Coronary artery (tissue), 2 donors: ENCODE measurements at regions not wholly inside any gene's neighbourhood (a gene's known extent, or its start where the extent isn't known, plus 50 kb on each side); places are given as distances from the start of the nearest gene placed in this dataset.

Source experiments
- DNase-seq: peaks from one replicate; pipeline ENCODE4 v3.0.0-alpha.2; 2017; ENCODE audit warnings: low spot score
- H3K27ac ChIP-seq, 2 donors: fragments of 200-600 bp; sonication (generic); one replicate each; pipeline ENCODE4 v1.5.1; 2016 to 2019
- H3K4me3 ChIP-seq: fragments of 200-600 bp; sonication (generic); 2 replicates; pipeline ENCODE4 v1.5.1; 2016; ENCODE audit warnings: mild to moderate bottlenecking, moderate library complexity
- TF ChIP-seq, protein P1 (sequence below): fragments of 200-600 bp; sonication (generic); IDR thresholded peaks from one replicate; pipeline ENCODE4 v1.5.1; 2019; ENCODE audit warnings: antibody characterized with exemption

- TF ChIP-seq, protein P1, sequence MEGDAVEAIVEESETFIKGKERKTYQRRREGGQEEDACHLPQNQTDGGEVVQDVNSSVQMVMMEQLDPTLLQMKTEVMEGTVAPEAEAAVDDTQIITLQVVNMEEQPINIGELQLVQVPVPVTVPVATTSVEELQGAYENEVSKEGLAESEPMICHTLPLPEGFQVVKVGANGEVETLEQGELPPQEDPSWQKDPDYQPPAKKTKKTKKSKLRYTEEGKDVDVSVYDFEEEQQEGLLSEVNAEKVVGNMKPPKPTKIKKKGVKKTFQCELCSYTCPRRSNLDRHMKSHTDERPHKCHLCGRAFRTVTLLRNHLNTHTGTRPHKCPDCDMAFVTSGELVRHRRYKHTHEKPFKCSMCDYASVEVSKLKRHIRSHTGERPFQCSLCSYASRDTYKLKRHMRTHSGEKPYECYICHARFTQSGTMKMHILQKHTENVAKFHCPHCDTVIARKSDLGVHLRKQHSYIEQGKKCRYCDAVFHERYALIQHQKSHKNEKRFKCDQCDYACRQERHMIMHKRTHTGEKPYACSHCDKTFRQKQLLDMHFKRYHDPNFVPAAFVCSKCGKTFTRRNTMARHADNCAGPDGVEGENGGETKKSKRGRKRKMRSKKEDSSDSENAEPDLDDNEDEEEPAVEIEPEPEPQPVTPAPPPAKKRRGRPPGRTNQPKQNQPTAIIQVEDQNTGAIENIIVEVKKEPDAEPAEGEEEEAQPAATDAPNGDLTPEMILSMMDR = no peak
- H3K4me3 ChIP-seq = no peak overlapping the region
Observed at GRCh38 chr13:107244241-107244640, 676.3 kb upstream of the ARGLU1 start.

DNA sequence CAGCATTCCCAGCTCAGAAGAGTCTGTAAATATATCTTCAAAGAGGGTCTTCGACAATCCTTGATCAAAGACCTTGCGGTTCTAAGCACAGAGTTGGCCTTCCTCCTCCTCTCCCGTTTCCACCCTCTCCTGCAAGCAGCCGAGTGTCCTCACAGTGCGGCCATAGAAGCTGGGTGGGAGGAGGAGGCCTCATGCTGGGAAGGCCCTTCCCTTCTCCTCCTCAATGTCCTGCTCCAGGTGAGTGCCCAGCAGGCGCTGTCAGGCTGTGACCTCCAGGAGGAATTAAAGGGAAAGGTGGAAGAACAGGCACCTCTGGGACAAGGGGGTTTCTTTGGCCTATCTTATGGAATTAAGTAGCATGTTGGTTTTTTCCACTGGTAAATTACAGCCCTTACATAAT is 674.2 kb upstream of the ARGLU1 start:
- no peak for DNase-seq
- TF ChIP-seq, protein P1 = no peak
- H3K4me3 ChIP-seq = no peak overlapping the region
- H3K27ac ChIP-seq = no peak overlapping the region

More at GRCh38 chr13:107244241-107244640, 676.3 kb upstream of the ARGLU1 start:
- H3K27ac ChIP-seq = no peak overlapping the region
- no peak for DNase-seq

DNA sequence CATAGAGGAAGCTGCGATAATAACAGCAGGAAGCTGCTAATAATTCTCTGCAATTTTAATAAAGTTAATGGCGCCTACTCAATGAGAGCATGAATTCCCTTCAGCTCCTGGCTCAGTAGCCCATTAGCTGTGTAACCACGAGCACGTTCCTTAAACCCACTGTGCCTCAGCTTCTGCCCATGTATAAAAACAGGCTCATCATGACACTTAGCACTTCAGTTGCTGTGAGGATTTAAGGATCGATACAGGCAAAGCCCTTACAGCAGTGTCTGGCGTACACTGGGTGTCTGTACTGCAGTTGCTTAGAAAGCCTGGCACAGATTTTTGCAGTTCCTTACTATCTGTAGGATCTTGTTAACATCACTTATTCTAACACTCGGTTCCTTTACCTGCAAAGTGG is 673.4 kb upstream of the ARGLU1 start:
- TF ChIP-seq, protein P1 = no peak
- DNase-seq = no peak
- H3K4me3 ChIP-seq = no peak overlapping the region
- no peak overlapping the region for H3K27ac ChIP-seq

DNA sequence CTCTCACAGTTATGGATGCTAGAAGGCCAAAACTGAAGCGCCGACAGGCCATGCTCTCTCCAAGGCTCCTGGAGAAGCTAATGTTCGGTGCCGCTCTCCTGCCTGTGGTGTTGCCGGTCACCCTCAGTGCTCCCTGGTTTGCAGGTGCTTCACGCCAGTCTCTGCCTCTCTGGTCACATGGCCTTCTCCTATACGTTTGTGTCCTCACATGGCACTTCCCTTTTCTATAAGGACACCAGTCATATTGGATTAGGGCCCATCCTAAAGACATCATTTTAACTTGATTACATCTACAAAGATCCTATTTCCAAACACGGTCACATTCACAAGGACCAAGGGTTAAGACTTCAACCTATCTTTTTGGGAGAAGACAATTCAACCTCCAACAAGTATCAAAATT is 671.3 kb upstream of the ARGLU1 start:
- H3K4me3 ChIP-seq = no peak overlapping the region
- no peak overlapping the region for H3K27ac ChIP-seq
- DNase-seq = no peak
- TF ChIP-seq, protein P1 = no peak

DNA sequence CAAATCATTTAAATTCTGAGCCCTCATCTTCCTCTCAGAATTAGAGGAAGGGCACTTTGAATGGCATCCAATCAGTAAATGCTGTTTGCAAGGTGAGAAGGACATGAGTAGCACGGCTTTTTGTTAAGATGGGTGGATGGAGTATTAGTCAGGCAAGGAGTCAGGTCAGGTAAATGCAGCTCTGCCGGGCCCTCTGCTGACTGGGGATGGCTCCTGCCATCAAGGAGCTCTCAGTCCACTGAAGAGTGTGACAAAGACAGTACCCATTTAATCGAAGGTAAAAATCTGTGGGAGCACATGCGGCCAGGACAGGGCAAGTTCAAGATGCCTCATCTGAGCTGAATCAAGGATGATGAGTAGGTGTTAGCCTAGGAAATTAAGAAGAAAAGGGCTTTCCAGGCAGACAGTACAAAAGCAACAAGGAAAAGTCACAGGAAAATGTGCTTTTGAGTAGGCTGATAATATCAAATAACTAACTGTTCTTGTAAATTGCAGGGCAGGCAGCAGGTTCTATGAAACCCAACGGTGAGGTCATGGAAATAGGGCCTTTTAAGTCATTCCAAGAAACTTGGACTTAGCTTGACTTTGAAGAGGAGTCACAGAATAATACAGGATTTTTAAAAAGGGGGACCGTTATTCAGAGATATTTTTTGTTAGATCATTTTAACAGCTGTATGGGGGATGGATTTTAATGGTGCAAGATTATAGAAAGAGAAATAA is 670.5 kb upstream of the ARGLU1 start:
- no peak overlapping the region for H3K4me3 ChIP-seq
- no peak for DNase-seq
- TF ChIP-seq, protein P1 = no peak
- H3K27ac ChIP-seq = no peak overlapping the region

- no peak overlapping the region for H3K4me3 ChIP-seq
- TF ChIP-seq, protein P1 = no peak
- DNase-seq = no peak
- H3K27ac ChIP-seq = no peak overlapping the region
Observed at GRCh38 chr13:107234319-107235073, 666.6 kb upstream of the ARGLU1 start.

- no peak overlapping the region for H3K4me3 ChIP-seq
- DNase-seq = no peak
- H3K27ac ChIP-seq = no peak overlapping the region
- TF ChIP-seq, protein P1 = no peak
Observed at GRCh38 chr13:107233541-107233940, 665.6 kb upstream of the ARGLU1 start.
